Parathyroid adenoma (tissue), 2 donors: ENCODE measurements at regions not wholly inside any gene's neighbourhood (a gene's known extent, or its start where the extent isn't known, plus 50 kb on each side); places are given as distances from the start of the nearest gene placed in this dataset.

Source experiments
- H2AFZ ChIP-seq: fragments of 300-600 bp; sonication (generic); one replicate; pipeline ENCODE4 v1.7.0; 2017; ENCODE audit warnings: antibody characterized with exemption, mild to moderate bottlenecking
- H3K27ac ChIP-seq: fragments of 300-600 bp; sonication (generic); one replicate; pipeline ENCODE4 v1.7.0; 2017
- H3K27me3 ChIP-seq: fragments of 300-600 bp; sonication (generic); one replicate; pipeline ENCODE4 v1.7.0; 2017; ENCODE audit warnings: low read length; ENCODE audit not compliant: control insufficient read depth, insufficient read depth
- H3K36me3 ChIP-seq: fragments of 300-600 bp; sonication (generic); one replicate; pipeline ENCODE4 v1.7.0; 2017; ENCODE audit warnings: low read length; ENCODE audit not compliant: control insufficient read depth, insufficient read depth
- H3K4me1 ChIP-seq: fragments of 300-600 bp; sonication (generic); one replicate; pipeline ENCODE4 v1.7.0; 2017; ENCODE audit warnings: control low read depth
- H3K4me2 ChIP-seq: fragments of 300-600 bp; sonication (generic); one replicate; pipeline ENCODE4 v1.7.0; 2017; ENCODE audit warnings: low read length
- H3K4me3 ChIP-seq: fragments of 300-600 bp; sonication (generic); one replicate; pipeline ENCODE4 v1.7.0; 2017; ENCODE audit warnings: low read depth, low read length
- H3K79me2 ChIP-seq: fragments of 300-600 bp; sonication (generic); one replicate; pipeline ENCODE4 v1.7.0; 2017; ENCODE audit warnings: control low read depth
- H3K9ac ChIP-seq: fragments of 300-600 bp; sonication (generic); one replicate; pipeline ENCODE4 v1.7.0; 2017; ENCODE audit warnings: mild to moderate bottlenecking
- H3K9me3 ChIP-seq: fragments of 300-600 bp; sonication (generic); one replicate; pipeline ENCODE4 v1.7.0; 2017; ENCODE audit warnings: low read length; ENCODE audit not compliant: control insufficient read depth
- TF ChIP-seq, protein P1 (sequence below): fragments of 300-600 bp; sonication (generic); IDR thresholded peaks from one replicate; pipeline ENCODE4 v1.7.0; 2017; ENCODE audit warnings: antibody characterized with exemption, mild to moderate bottlenecking
- donor health status: primary hyperparathyroidism.

DNA sequence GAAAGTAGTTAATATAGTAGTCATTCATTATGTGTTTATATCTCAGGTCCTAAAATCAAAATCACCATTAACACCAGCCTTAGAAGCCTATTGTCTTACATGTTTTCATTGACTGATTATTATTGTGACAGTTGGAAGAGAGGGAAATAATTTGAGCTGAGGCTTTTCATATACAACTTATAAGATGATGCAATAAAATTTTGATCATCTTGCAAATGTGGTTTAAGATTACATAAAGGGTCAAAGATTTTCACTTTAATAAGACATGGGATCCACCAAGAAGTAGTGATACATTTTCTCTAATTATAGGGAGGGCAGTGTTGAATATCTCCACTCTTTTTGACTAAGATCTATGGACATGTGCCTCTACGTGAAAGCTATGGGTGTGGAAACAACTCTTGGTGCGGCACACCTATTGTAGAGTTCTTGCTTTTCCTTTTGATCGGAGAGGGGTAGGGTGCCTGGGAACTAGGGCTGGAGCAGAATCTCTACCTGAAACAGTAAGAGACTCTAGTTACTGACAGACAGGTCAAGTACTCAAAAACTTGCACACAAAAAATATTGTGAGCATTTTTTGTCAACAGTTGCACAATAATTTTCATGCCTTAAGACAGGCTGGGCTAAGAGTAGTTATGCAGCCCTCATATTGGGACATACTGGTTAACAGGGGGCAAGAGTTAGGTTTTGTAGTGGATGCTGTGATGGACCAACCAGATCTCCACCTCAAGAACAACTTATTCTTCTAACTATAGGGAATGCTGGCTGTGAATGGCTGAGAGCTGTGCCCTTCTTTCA is 139.3 kb upstream of the FST start:
- no peak overlapping the region for H3K9ac ChIP-seq
- H3K4me3 ChIP-seq: no peak overlapping the region
- H3K36me3 ChIP-seq: no peaks in the 10 kb centered on the region
- no peaks in the 10 kb centered on the region for H3K27me3 ChIP-seq
- no peaks in the 10 kb centered on the region for H3K9me3 ChIP-seq
- H3K4me2 ChIP-seq: no peak overlapping the region
- no peak overlapping the region for H2AFZ ChIP-seq
- H3K4me1 ChIP-seq: no peaks in the 10 kb centered on the region
- H3K27ac ChIP-seq: no peak overlapping the region
- TF ChIP-seq, protein P1, sequence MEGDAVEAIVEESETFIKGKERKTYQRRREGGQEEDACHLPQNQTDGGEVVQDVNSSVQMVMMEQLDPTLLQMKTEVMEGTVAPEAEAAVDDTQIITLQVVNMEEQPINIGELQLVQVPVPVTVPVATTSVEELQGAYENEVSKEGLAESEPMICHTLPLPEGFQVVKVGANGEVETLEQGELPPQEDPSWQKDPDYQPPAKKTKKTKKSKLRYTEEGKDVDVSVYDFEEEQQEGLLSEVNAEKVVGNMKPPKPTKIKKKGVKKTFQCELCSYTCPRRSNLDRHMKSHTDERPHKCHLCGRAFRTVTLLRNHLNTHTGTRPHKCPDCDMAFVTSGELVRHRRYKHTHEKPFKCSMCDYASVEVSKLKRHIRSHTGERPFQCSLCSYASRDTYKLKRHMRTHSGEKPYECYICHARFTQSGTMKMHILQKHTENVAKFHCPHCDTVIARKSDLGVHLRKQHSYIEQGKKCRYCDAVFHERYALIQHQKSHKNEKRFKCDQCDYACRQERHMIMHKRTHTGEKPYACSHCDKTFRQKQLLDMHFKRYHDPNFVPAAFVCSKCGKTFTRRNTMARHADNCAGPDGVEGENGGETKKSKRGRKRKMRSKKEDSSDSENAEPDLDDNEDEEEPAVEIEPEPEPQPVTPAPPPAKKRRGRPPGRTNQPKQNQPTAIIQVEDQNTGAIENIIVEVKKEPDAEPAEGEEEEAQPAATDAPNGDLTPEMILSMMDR: no peak
- H3K79me2 ChIP-seq: no peaks in the 10 kb centered on the region

DNA sequence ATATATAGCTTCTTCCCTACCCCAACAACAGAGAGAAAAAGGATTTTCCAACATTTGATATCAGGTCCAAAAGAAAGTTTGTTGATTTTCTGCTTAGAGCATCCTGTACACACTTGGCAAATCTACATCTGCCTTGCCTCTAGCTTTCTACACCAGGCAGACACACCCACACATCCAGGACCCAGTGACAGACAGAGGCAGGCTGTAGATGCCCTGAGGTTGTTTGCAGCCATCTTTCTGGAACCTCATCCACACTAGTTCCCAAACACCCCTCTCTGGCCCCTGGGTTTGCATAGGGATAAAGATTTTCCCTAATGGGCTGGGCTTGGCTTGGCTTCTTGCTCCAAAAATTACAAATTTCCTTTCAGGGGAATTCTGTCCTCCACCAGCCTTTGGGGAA is 138.2 kb upstream of the FST start:
- Histone ChIP-seq H3K79me2 (no peaks in the 10 kb centered on the region), H2AFZ (no peak overlapping the region), H3K9me3 (no peaks in the 10 kb centered on the region), H3K4me2 (no peak overlapping the region), H3K36me3 (no peaks in the 10 kb centered on the region), H3K9ac (no peak overlapping the region), H3K4me1 (no peaks in the 10 kb centered on the region), H3K4me3 (no peak overlapping the region), H3K27ac (no peak overlapping the region), H3K27me3 (no peaks in the 10 kb centered on the region)
- TF ChIP-seq, protein P1: no peak

DNA sequence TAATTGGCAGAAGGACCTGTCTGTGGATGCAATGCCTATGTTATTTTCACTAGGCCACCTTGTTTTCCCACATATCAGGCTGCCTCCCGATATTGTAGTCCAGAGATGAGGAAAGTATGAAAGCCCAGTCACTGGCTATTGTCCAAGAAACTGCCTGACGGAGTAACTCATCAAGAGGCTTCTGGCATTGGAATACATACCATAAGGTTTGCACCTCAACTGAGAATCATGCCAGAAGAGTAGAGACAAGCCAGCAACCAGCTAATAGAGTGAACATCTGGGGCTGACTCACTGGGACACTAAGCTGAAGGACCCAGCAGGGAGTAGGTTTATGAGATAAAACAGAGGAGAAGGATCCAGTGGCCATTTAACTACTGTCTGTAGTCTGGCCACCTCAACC is 137.2 kb upstream of the FST start:
- H3K4me1 ChIP-seq: no peaks in the 10 kb centered on the region
- H3K36me3 ChIP-seq: no peaks in the 10 kb centered on the region
- no peak overlapping the region for H3K27ac ChIP-seq
- H2AFZ ChIP-seq: no peak overlapping the region
- no peaks in the 10 kb centered on the region for H3K9me3 ChIP-seq
- H3K4me3 ChIP-seq: no peak overlapping the region
- H3K79me2 ChIP-seq: no peaks in the 10 kb centered on the region
- H3K4me2 ChIP-seq: no peak overlapping the region
- TF ChIP-seq, protein P1: no peak
- H3K27me3 ChIP-seq: no peaks in the 10 kb centered on the region
- no peak overlapping the region for H3K9ac ChIP-seq

DNA sequence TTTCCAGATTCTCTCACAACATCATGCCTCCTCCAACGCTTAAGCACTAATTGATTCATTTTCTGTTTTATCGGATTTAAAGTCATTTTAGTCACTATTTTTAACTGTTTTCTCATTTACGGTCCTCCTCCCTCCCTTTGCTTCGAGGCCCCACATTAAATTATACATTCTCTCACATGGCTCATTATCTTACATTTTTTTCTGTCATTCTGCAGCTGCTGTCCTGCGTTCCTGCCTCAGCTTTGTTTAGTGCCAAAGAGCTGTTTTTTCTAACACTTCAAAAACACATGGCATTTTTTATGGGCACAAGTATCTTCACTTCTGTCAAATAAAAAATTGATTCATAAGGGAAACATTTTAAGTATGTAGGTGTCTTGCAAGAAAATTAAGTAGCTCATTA is 130.1 kb upstream of the FST start:
- TF ChIP-seq, protein P1: no peak

More for the DNA sequence above, 130.1 kb upstream of the FST start:
- H3K4me1 ChIP-seq: no peaks in the 10 kb centered on the region
- H2AFZ ChIP-seq: no peak overlapping the region
- H3K27ac ChIP-seq: no peak overlapping the region
- H3K9ac ChIP-seq: no peak overlapping the region
- H3K9me3 ChIP-seq: no peaks in the 10 kb centered on the region
- no peaks in the 10 kb centered on the region for H3K79me2 ChIP-seq
- H3K4me2 ChIP-seq: no peak overlapping the region
- no peaks in the 10 kb centered on the region for H3K27me3 ChIP-seq
- H3K4me3 ChIP-seq: no peak overlapping the region
- no peaks in the 10 kb centered on the region for H3K36me3 ChIP-seq
